Suprapubic skin (tissue), 4 donors: ENCODE measurements at regions not wholly inside any gene's neighbourhood (a gene's known extent, or its start where the extent isn't known, plus 50 kb on each side); places are given as distances from the start of the nearest gene placed in this dataset.

Source experiments
- DNase-seq, 2 donors: peaks; one replicate each; pipeline ENCODE4 v3.0.0-alpha.2; 2019; ENCODE audit warnings: low spot score in 2 of 2
- H3K27ac ChIP-seq: fragments of 200-600 bp; sonication (generic); one replicate; pipeline ENCODE4 v1.5.1; 2019
- H3K27me3 ChIP-seq: fragments of 200-600 bp; sonication (generic); one replicate; pipeline ENCODE4 v1.5.1; 2019
- H3K36me3 ChIP-seq: fragments of 200-600 bp; sonication (generic); one replicate; pipeline ENCODE4 v1.5.1; 2019
- H3K4me1 ChIP-seq: fragments of 200-600 bp; sonication (generic); one replicate; pipeline ENCODE4 v1.5.1; 2019
- H3K4me3 ChIP-seq: fragments of 200-600 bp; sonication (generic); one replicate; pipeline ENCODE4 v1.5.1; 2019; ENCODE audit warnings: mild to moderate bottlenecking
- H3K9me3 ChIP-seq: fragments of 200-600 bp; sonication (generic); one replicate; pipeline ENCODE4 v1.5.1; 2019
- CTCF ChIP-seq, 2 donors: fragments of 200-600 bp in 1 of 2; fragments of 450-650 bp in 1 of 2; sonication (generic) in 1 of 2; IDR thresholded peaks; one replicate each; pipeline ENCODE4 v1.5.1; 2016 to 2019; ENCODE audit warnings: antibody characterized with exemption in 2 of 2, mild to moderate bottlenecking in 1 of 2, moderate library complexity in 1 of 2
- EP300 ChIP-seq: sonication (generic); formaldehyde crosslinking; IDR thresholded peaks from one replicate; pipeline ENCODE4 v1.6.1; 2017; ENCODE audit warnings: antibody characterized with exemption
- POLR2A ChIP-seq, 2 donors: fragments of 450-650 bp; IDR thresholded peaks; one replicate each; pipeline ENCODE4 v1.6.1; 2017; ENCODE audit warnings: antibody characterized with exemption in 2 of 2, mild to moderate bottlenecking in 2 of 2, moderate library complexity in 2 of 2
- POLR2AphosphoS5 ChIP-seq, 3 donors: sonication (generic); formaldehyde crosslinking; IDR thresholded peaks; one replicate each; pipeline ENCODE4 v1.6.1; 2017; ENCODE audit warnings: antibody characterized with exemption in 3 of 3
- WGBS: methylation state at CpG from one replicate; pipeline ENCODE4 v1.1.5; 2018; 5-methylcytosine and 5-hydroxymethylcytosine counted together

DNA sequence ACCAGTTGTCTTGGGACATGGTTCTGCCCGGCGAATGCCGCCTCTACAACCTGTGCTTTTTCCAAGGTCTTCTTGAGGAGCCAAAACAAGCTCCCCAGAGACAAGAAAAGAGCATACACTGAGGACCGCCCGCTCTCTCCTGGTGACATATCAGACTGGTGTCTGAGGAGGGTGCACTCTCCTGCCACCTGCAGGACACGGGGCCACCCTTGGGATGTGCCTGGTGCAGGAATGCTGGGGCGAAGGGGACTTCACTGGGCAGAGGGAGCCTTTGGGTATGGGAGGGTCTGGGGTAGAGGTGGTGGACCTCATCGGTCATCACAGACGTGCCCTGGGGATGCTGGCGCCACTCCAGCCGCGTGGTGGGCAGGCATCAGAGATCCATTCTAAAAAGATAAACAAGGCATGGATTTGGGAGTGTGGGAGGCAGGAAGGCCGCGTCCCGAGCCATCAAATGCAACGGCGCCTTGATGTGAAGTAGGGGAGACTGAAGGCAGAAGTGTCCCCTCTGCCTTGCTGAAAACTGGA is 163.3 kb downstream of the CD83 start:
- WGBS, result 95% methylated on average over 17 of the region's 17 CpGs
- no peaks in the 10 kb centered on the region for H3K27me3 ChIP-seq
- no peaks in the 10 kb centered on the region for H3K9me3 ChIP-seq
- DNase-seq, result no peak
- H3K27ac ChIP-seq, result no peak overlapping the region
- TF ChIP-seq EP300, result no peak
- TF ChIP-seq POLR2AphosphoS5 (IDR thresholded peaks at IDR 0.05), result no peak
- TF ChIP-seq CTCF (IDR thresholded peaks at IDR 0.05), result no peak
- no peak for TF ChIP-seq POLR2A (IDR thresholded peaks at IDR 0.05)
- no peaks in the 10 kb centered on the region for H3K36me3 ChIP-seq
- peaks cover 10% of the 10 kb centered on the region for H3K4me1 ChIP-seq
- no peak overlapping the region for H3K4me3 ChIP-seq

GRCh38 chr6:14281811-14282660 is 164.5 kb downstream of the CD83 start:
- H3K4me3 ChIP-seq, result no peak overlapping the region
- 89% methylated on average over 25 of the region's 25 CpGs for WGBS
- no peaks in the 10 kb centered on the region for H3K36me3 ChIP-seq
- H3K27me3 ChIP-seq, result no peaks in the 10 kb centered on the region
- no peak for DNase-seq
- peaks cover 7% of the 10 kb centered on the region for H3K4me1 ChIP-seq
- H3K27ac ChIP-seq, result no peak overlapping the region
- H3K9me3 ChIP-seq, result no peaks in the 10 kb centered on the region
- TF ChIP-seq EP300, result no peak
- TF ChIP-seq POLR2AphosphoS5 (IDR thresholded peaks at IDR 0.05), result no peak
- TF ChIP-seq CTCF (IDR thresholded peaks at IDR 0.05), result no peak
- no peak for TF ChIP-seq POLR2A (IDR thresholded peaks at IDR 0.05)

- no peak overlapping the region for H3K4me3 ChIP-seq
- WGBS, result 85% methylated on average over 10 of the region's 10 CpGs
- no peaks in the 10 kb centered on the region for H3K9me3 ChIP-seq
- no peaks in the 10 kb centered on the region for H3K27me3 ChIP-seq
- DNase-seq, result no peak
- H3K27ac ChIP-seq, result no peak overlapping the region
- H3K4me1 ChIP-seq, result peaks cover 7% of the 10 kb centered on the region
- TF ChIP-seq POLR2A (IDR thresholded peaks at IDR 0.05) (no peak), EP300 (no peak), POLR2AphosphoS5 (IDR thresholded peaks at IDR 0.05) (no peak), CTCF (IDR thresholded peaks at IDR 0.05) (no peak)
- H3K36me3 ChIP-seq, result no peaks in the 10 kb centered on the region
Measured at GRCh38 chr6:14282854-14283505, 165.4 kb downstream of the CD83 start.

- 89% methylated on average over 12 of the region's 12 CpGs for WGBS
- no peak for DNase-seq
- Histone ChIP-seq H3K4me1 (peaks cover 7% of the 10 kb centered on the region), H3K9me3 (no peaks in the 10 kb centered on the region), H3K36me3 (no peaks in the 10 kb centered on the region), H3K4me3 (no peak overlapping the region), H3K27me3 (no peaks in the 10 kb centered on the region), H3K27ac (no peak overlapping the region)
- TF ChIP-seq POLR2AphosphoS5 (IDR thresholded peaks at IDR 0.05) (no peak), POLR2A (IDR thresholded peaks at IDR 0.05) (no peak), CTCF (IDR thresholded peaks at IDR 0.05) (no peak), EP300 (no peak)
Measured at GRCh38 chr6:14283600-14284235, 166.1 kb downstream of the CD83 start.
